H1 (cell line): ENCODE measurements at regions not wholly inside any gene's neighbourhood (a gene's known extent, or its start where the extent isn't known, plus 50 kb on each side); places are given as distances from the start of the nearest gene placed in this dataset.

Source experiments
- KDM4A ChIP-seq: IDR thresholded peaks from one replicate; pipeline ENCODE4 v1.7.1; 2012; ENCODE audit warnings: low read depth, mild to moderate bottlenecking, moderate library complexity, low read length, inconsistent platforms; ENCODE audit not compliant: severe bottlenecking
- RBBP5 ChIP-seq: IDR thresholded peaks from 2 replicates; pipeline ENCODE4 v1.7.1; 2012; ENCODE audit warnings: low read depth, mild to moderate bottlenecking, inconsistent platforms, low read length, moderate library complexity, borderline replicate concordance
- TCF12 ChIP-seq: IDR thresholded peaks from 2 replicates; pipeline ENCODE4 v1.6.1; 2011; ENCODE audit warnings: low read depth, mild to moderate bottlenecking, low read length

GRCh38 chr1:5494518-5494917 is 497.7 kb downstream of the NPHP4 start (continued):
- TF ChIP-seq KDM4A (no peak), TCF12 (no peak), RBBP5 (no peak)
